Endothelial cell of umbilical vein (primary cell): ENCODE measurements at regions not wholly inside any gene's neighbourhood (a gene's known extent, or its start where the extent isn't known, plus 50 kb on each side); places are given as distances from the start of the nearest gene placed in this dataset.

Experiments used
- BruUV-seq: library from RNA; stranded (reverse); fragments of 400-500 nt; replicated peaks from 2 replicates; lab custom pipeline; 2021; lab: Mats Ljungman, UMichigan
- CTCF ChIA-PET: fragments of 300-600, 350-600 bp; sonication (Branson Sonifier 250); formaldehyde crosslinking; loops from one replicate; lab custom pipeline; 2021; ENCODE audit warnings: antibody characterized with exemption, inconsistent platforms; lab: Charles Lee
- POLR2A ChIA-PET: fragments of 300-600, 350-600 bp; sonication (Branson Sonifier 250); formaldehyde crosslinking; loops from one replicate; lab custom pipeline; 2021; ENCODE audit warnings: antibody characterized with exemption, inconsistent platforms; lab: Charles Lee
- DNase-seq: peaks from one replicate; pipeline ENCODE4 v3.0.0-alpha.2; 2011; ENCODE audit warnings: low read depth, low spot score
- FAIRE-seq: peaks from 2 replicates; lab custom pipeline; 2011; peaks lifted over from hg19 to GRCh38; lab: Jason Lieb, UNC
- H2AFZ ChIP-seq: 2 replicates; pipeline ENCODE4 v1.6.0; 2012; ENCODE audit warnings: low read depth, low read length, control low read depth, inconsistent platforms
- H3K27ac ChIP-seq: 2 replicates; pipeline ENCODE4 v1.5.1; 2011; ENCODE audit warnings: low read depth, mild to moderate bottlenecking, control low read depth, low read length, moderate library complexity; ENCODE audit not compliant: insufficient read depth
- H3K27me3 ChIP-seq, 2 experiments: 2 replicates each; pipeline versions ENCODE4 v1.6.0 to v1.6.1; 2011; ENCODE audit warnings: low read length in 2 of 2, mixed read lengths in 1 of 2; ENCODE audit not compliant: control insufficient read depth in 2 of 2, insufficient read depth in 2 of 2
- H3K36me3 ChIP-seq, 2 experiments: 2 replicates in 1 of 2; 3 replicates in 1 of 2; pipeline ENCODE4 v1.5.1; 2011; ENCODE audit warnings: low read length in 2 of 2, mild to moderate bottlenecking in 1 of 2, moderate library complexity in 1 of 2; ENCODE audit not compliant: control insufficient read depth in 2 of 2, insufficient read depth in 2 of 2; ENCODE audit errors: extremely low read depth in 1 of 2
- H3K4me1 ChIP-seq: 3 replicates; pipeline ENCODE4 v1.5.1; 2011; ENCODE audit warnings: mild to moderate bottlenecking, low read length; ENCODE audit not compliant: control insufficient read depth, insufficient read depth; ENCODE audit errors: extremely low read depth
- H3K4me2 ChIP-seq: 2 replicates; pipeline ENCODE4 v1.6.1; 2011; ENCODE audit warnings: low read length, control low read depth, mixed read lengths; ENCODE audit not compliant: insufficient read depth
- H3K4me3 ChIP-seq, 3 experiments: fragments of 200-600 bp in 1 of 3; sonication (generic), shearing (Covaris generic) in 1 of 3; replicated peaks in 1 of 3; 2 replicates each; pipeline ENCODE4 v1.5.1; 2011 to 2016; ENCODE audit warnings: control low read depth in 3 of 3, low read length in 3 of 3, mild to moderate bottlenecking in 2 of 3, inconsistent platforms in 1 of 3, low read depth in 1 of 3, moderate library complexity in 1 of 3; ENCODE audit not compliant: insufficient read depth in 1 of 3
- H3K79me2 ChIP-seq: 2 replicates; pipeline ENCODE4 v1.6.0; 2012; ENCODE audit warnings: low read length, inconsistent platforms; ENCODE audit not compliant: control insufficient read depth, insufficient read depth
- H3K9ac ChIP-seq: replicated peaks from 2 replicates; pipeline ENCODE3; 2011; ENCODE audit warnings: low read length, control low read depth; ENCODE audit not compliant: insufficient read depth; ENCODE audit errors: extremely low read depth
- H3K9me1 ChIP-seq: replicated peaks from 3 replicates; pipeline ENCODE4 v1.6.0; 2011; ENCODE audit warnings: mild to moderate bottlenecking, low read length; ENCODE audit not compliant: control insufficient read depth, insufficient read depth; ENCODE audit errors: extremely low read depth
- H3K9me3 ChIP-seq: replicated peaks from 2 replicates; pipeline ENCODE4 v1.5.1; 2012; ENCODE audit warnings: low read length, inconsistent platforms; ENCODE audit not compliant: control insufficient read depth, insufficient read depth
- H4K20me1 ChIP-seq: replicated peaks from 2 replicates; pipeline ENCODE3; 2011; ENCODE audit warnings: mild to moderate bottlenecking, low read length; ENCODE audit not compliant: control insufficient read depth, insufficient read depth; ENCODE audit errors: extremely low read depth
- EZH2 ChIP-seq: IDR thresholded peaks from 2 replicates; pipeline ENCODE4 v1.6.1; 2012; ENCODE audit warnings: borderline replicate concordance, low read depth, mild to moderate bottlenecking, moderate library complexity, low read length, inconsistent platforms; ENCODE audit not compliant: severe bottlenecking
- FOS ChIP-seq: IDR thresholded peaks from 2 replicates; pipeline ENCODE4 v1.6.1; 2011; ENCODE audit warnings: mild to moderate bottlenecking, low read length, moderate library complexity, borderline replicate concordance; ENCODE audit not compliant: insufficient read depth
- GATA2 ChIP-seq: IDR thresholded peaks from 2 replicates; pipeline ENCODE4 v1.7.0; 2011; ENCODE audit warnings: low read depth, mild to moderate bottlenecking, moderate library complexity, mixed read lengths, low read length; ENCODE audit not compliant: insufficient read length, insufficient read depth
- JUN ChIP-seq: IDR thresholded peaks from 2 replicates; pipeline ENCODE4 v1.6.1; 2011; ENCODE audit warnings: borderline replicate concordance, low read depth; ENCODE audit not compliant: insufficient read length, insufficient read depth
- MAX ChIP-seq: IDR thresholded peaks from 2 replicates; pipeline ENCODE4 v1.6.1; 2011; ENCODE audit not compliant: insufficient read depth, insufficient read length
- MYC ChIP-seq: IDR thresholded peaks from one replicate; pipeline ENCODE4 v1.6.1; 2011; ENCODE audit warnings: mild to moderate bottlenecking, low read depth, low read length
- POLR2A ChIP-seq: IDR thresholded peaks from 2 replicates; pipeline ENCODE4 v1.6.1; 2012; ENCODE audit warnings: low read depth, mild to moderate bottlenecking, control low read depth, low read length
- POLR2AphosphoS5 ChIP-seq: IDR thresholded peaks from 2 replicates; pipeline ENCODE4 v1.6.1; 2012; ENCODE audit warnings: low read depth, mild to moderate bottlenecking, control low read depth, low read length, moderate library complexity; ENCODE audit not compliant: insufficient read depth
- dilution Hi-C: fragments of 300-500 bp; cut with MboI; formaldehyde crosslinking; loops from one replicate; pipeline ENCODE4 v1.15.0; 2019; ENCODE audit warnings: low sequenced_read_pairs; ENCODE audit not compliant: extremely low pct_ligation_motif_present
- intact Hi-C: fragments of 100-400 bp; cut with micrococcal nuclease; formaldehyde crosslinking; loops from one replicate; pipeline ENCODE4 v1.10.0; 2022
- TF ChIP-seq, protein P1 (sequence below), 2 donors: IDR thresholded peaks; 1 replicate in 1 of 2; 2 replicates in 1 of 2; pipeline ENCODE4 v1.5.1; 2011; ENCODE audit warnings: low read length in 2 of 2, mild to moderate bottlenecking in 2 of 2, moderate library complexity in 2 of 2, control low read depth in 1 of 2, inconsistent platforms in 1 of 2, low read depth in 1 of 2; ENCODE audit not compliant: insufficient read depth in 1 of 2; ENCODE audit errors: extremely low read depth in 1 of 2

GRCh38 chr1:30579580-30579979, 143.8 kb downstream of the MATN1 start:
- TF ChIP-seq GATA2 (no peak), FOS (no peak), EZH2 (no peak), POLR2A (no peak), MYC (no peak), POLR2AphosphoS5 (no peak), JUN (no peak), MAX (no peak)
- TF ChIP-seq, protein P1, sequence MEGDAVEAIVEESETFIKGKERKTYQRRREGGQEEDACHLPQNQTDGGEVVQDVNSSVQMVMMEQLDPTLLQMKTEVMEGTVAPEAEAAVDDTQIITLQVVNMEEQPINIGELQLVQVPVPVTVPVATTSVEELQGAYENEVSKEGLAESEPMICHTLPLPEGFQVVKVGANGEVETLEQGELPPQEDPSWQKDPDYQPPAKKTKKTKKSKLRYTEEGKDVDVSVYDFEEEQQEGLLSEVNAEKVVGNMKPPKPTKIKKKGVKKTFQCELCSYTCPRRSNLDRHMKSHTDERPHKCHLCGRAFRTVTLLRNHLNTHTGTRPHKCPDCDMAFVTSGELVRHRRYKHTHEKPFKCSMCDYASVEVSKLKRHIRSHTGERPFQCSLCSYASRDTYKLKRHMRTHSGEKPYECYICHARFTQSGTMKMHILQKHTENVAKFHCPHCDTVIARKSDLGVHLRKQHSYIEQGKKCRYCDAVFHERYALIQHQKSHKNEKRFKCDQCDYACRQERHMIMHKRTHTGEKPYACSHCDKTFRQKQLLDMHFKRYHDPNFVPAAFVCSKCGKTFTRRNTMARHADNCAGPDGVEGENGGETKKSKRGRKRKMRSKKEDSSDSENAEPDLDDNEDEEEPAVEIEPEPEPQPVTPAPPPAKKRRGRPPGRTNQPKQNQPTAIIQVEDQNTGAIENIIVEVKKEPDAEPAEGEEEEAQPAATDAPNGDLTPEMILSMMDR (IDR thresholded peaks at IDR 0.05; ENCODE audit: extremely low read depth in 1 of 2, insufficient read depth in 1 of 2, low read depth in 1 of 2, low read length in 2 of 2) = no peak
- H2AFZ ChIP-seq = no peak overlapping the region
- ChIA-PET CTCF (no interaction called here), POLR2A (no interaction called here)
- H3K36me3 ChIP-seq = no peaks in the 10 kb centered on the region
- H3K79me2 ChIP-seq = no peaks in the 10 kb centered on the region
- H3K9me1 ChIP-seq = no peaks in the 10 kb centered on the region
- H3K4me3 ChIP-seq = no peak overlapping the region
- no peak overlapping the region for H3K27ac ChIP-seq
- H3K4me1 ChIP-seq = no peaks in the 10 kb centered on the region
- no peak overlapping the region for H3K4me2 ChIP-seq
- DNase-seq (no peak), FAIRE-seq (no peak)
- H4K20me1 ChIP-seq = no peaks in the 10 kb centered on the region
- no TSS peak for BruUV-seq
- H3K9me3 ChIP-seq = no peaks in the 10 kb centered on the region
- no peaks in the 10 kb centered on the region for H3K27me3 ChIP-seq
- dilution Hi-C loops = no loop called here
- no peak overlapping the region for H3K9ac ChIP-seq
- intact Hi-C loops = no loop called here
